SK-N-SH treated with all-trans-retinoic acid at 6 μM for 48 hours (cell line): ENCODE measurements at regions not wholly inside any gene's neighbourhood (a gene's known extent, or its start where the extent isn't known, plus 50 kb on each side); places are given as distances from the start of the nearest gene placed in this dataset.

ENCODE experiments used
- CREB5 ChIP-seq: fragments of 250-450 bp; sonication (Bioruptor Pico); IDR thresholded peaks from 2 replicates; pipeline ENCODE4 v1.5.1; 2020; ENCODE audit warnings: low read depth, mild to moderate bottlenecking, moderate library complexity
- CSRNP3 ChIP-seq: fragments of 250-450 bp; sonication (Bioruptor Pico); IDR thresholded peaks from 2 replicates; pipeline ENCODE4 v1.5.1; 2021; ENCODE audit warnings: mild to moderate bottlenecking, moderate library complexity
- ISL1 ChIP-seq: fragments of 250-450 bp; sonication (Bioruptor Pico); IDR thresholded peaks from 2 replicates; pipeline ENCODE4 v2.1.2; 2022; ENCODE audit warnings: mild to moderate bottlenecking, moderate library complexity
- OSR1 ChIP-seq: fragments of 250-450 bp; sonication (Bioruptor Pico); IDR thresholded peaks from 2 replicates; pipeline ENCODE4 v1.8.0; 2022; ENCODE audit warnings: moderate library complexity, mild to moderate bottlenecking, inconsistent platforms
- PATZ1 ChIP-seq: fragments of 250-450 bp; sonication (Bioruptor Pico); IDR thresholded peaks from 2 replicates; pipeline ENCODE4 v1.8.0; 2020; ENCODE audit warnings: mild to moderate bottlenecking, moderate library complexity, borderline replicate concordance
- POU6F1 ChIP-seq: fragments of 250-450 bp; sonication (Bioruptor Pico); IDR thresholded peaks from 2 replicates; pipeline ENCODE4 v1.8.0; 2021; ENCODE audit warnings: low read depth, mild to moderate bottlenecking, moderate library complexity, borderline replicate concordance
- RARB ChIP-seq: fragments of 250-450 bp; sonication (Bioruptor Pico); IDR thresholded peaks from 2 replicates; pipeline ENCODE4 v1.8.0; 2021; ENCODE audit warnings: mild to moderate bottlenecking, moderate library complexity
- ZC3H10 ChIP-seq: fragments of 250-450 bp; sonication (Bioruptor Pico); IDR thresholded peaks from 2 replicates; pipeline ENCODE4 v1.5.1; 2021; ENCODE audit warnings: mild to moderate bottlenecking, moderate library complexity
- ZNF565 ChIP-seq: fragments of 450-650 bp; formaldehyde crosslinking; conservative IDR thresholded peaks from 2 replicates; pipeline ENCODE4 v1.5.0; 2020; ENCODE audit warnings: low read depth, mild to moderate bottlenecking, moderate library complexity

- no peak for TF ChIP-seq RARB (CRISPR knock-in tag)
- TF ChIP-seq ZNF565 (CRISPR knock-in tag) = no peak
- TF ChIP-seq PATZ1 = no peak
- TF ChIP-seq CREB5 = no peak
- TF ChIP-seq POU6F1 (CRISPR knock-in tag) = no peak
- TF ChIP-seq CSRNP3 = no peak
- TF ChIP-seq ZC3H10 = no peak
- no peak for TF ChIP-seq ISL1
- TF ChIP-seq OSR1 (CRISPR knock-in tag) = no peak
Measured at GRCh38 chr11:98729118-98729517, 291.6 kb upstream of the CNTN5 start.
